ENCODE measurements at regions not wholly inside any gene's neighbourhood (a gene's known extent, or its start where the extent isn't known, plus 50 kb on each side); places are given as distances from the start of the nearest gene placed in this dataset.

GRCh38 chr2:123434546-123435395 is 590.3 kb upstream of the CNTNAP5 start:
- Mint-ChIP-seq H3K27me3 (ENCODE audit: low read depth) (no peaks in the 10 kb centered on the region), H3K27ac (no peak overlapping the region), H3K9me3 (no peaks in the 10 kb centered on the region), H3K4me1 (no peaks in the 10 kb centered on the region), H3K4me3 (no peak overlapping the region), H3K36me3 (no peaks in the 10 kb centered on the region)
- TF ChIP-seq ZNF671 (CRISPR knock-in tag; IDR thresholded peaks at IDR 0.05): no peak
- no peak for TF ChIP-seq NR1H2 (CRISPR knock-in tag; IDR thresholded peaks at IDR 0.05)
- TF ChIP-seq ZNF396 (CRISPR knock-in tag; IDR thresholded peaks at IDR 0.05; ENCODE audit: borderline replicate concordance): no peak
- TF ChIP-seq RORB (CRISPR knock-in tag; IDR thresholded peaks at IDR 0.05): no peak
- TF ChIP-seq CBFB (CRISPR knock-in tag; IDR thresholded peaks at IDR 0.05; ENCODE audit: low read depth): no peak
- no peak for TF ChIP-seq CREB1 (CRISPR knock-in tag; IDR thresholded peaks at IDR 0.05)
- no peak for TF ChIP-seq FOXP4 (CRISPR knock-in tag; IDR thresholded peaks at IDR 0.05)
- no peak for TF ChIP-seq OVOL2 (CRISPR knock-in tag; IDR thresholded peaks at IDR 0.05; ENCODE audit: borderline replicate concordance)
- no peak for TF ChIP-seq HMGXB4 (CRISPR knock-in tag; IDR thresholded peaks at IDR 0.05)
- no peak for TF ChIP-seq ZNF317 (CRISPR knock-in tag; IDR thresholded peaks at IDR 0.05; ENCODE audit: borderline replicate concordance, low read depth)
- no peak for TF ChIP-seq ZBTB21 (CRISPR knock-in tag; IDR thresholded peaks at IDR 0.05; ENCODE audit: borderline replicate concordance)
- TF ChIP-seq PRRX2 (CRISPR knock-in tag; IDR thresholded peaks at IDR 0.05): no peak
- TF ChIP-seq SOX15 (CRISPR knock-in tag; IDR thresholded peaks at IDR 0.05): no peak
- TF ChIP-seq, protein P1, sequence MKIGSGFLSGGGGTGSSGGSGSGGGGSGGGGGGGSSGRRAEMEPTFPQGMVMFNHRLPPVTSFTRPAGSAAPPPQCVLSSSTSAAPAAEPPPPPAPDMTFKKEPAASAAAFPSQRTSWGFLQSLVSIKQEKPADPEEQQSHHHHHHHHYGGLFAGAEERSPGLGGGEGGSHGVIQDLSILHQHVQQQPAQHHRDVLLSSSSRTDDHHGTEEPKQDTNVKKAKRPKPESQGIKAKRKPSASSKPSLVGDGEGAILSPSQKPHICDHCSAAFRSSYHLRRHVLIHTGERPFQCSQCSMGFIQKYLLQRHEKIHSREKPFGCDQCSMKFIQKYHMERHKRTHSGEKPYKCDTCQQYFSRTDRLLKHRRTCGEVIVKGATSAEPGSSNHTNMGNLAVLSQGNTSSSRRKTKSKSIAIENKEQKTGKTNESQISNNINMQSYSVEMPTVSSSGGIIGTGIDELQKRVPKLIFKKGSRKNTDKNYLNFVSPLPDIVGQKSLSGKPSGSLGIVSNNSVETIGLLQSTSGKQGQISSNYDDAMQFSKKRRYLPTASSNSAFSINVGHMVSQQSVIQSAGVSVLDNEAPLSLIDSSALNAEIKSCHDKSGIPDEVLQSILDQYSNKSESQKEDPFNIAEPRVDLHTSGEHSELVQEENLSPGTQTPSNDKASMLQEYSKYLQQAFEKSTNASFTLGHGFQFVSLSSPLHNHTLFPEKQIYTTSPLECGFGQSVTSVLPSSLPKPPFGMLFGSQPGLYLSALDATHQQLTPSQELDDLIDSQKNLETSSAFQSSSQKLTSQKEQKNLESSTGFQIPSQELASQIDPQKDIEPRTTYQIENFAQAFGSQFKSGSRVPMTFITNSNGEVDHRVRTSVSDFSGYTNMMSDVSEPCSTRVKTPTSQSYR (CRISPR knock-in tag; IDR thresholded peaks at IDR 0.05): no peak
- ChIA-PET CTCF (no interaction called here), POLR2A (no interaction called here)
- ATAC-seq (no peak), DNase-seq (ENCODE audit: low spot score) (no peak)

DNA sequence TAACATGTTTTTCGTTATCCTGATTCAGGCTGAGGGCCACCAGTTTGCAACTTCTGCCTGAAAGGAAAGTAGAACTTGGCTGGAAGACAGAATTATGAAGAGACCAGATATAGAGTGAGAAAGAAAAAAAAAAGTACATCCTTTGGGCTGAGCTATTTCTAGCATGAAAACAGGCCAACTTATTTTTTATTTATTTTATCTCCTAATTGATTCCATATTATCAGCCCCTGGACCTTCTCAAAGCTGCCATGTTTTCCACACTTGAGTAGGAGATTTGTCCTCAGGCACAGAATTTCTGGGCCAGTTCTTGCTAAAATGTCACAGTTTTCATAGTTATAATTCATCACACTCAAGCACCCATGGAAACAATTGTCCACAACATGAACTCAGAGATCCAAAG is 586.8 kb upstream of the CNTNAP5 start:
- TF ChIP-seq JAZF1 (CRISPR knock-in tag; IDR thresholded peaks at IDR 0.05) (no peak), ZNF416 (CRISPR knock-in tag; IDR thresholded peaks at IDR 0.05) (no peak), TCF7 (CRISPR knock-in tag; IDR thresholded peaks at IDR 0.05; ENCODE audit: low read depth) (no peak)
- TF ChIP-seq, protein P1 (CRISPR knock-in tag; IDR thresholded peaks at IDR 0.05): no peak
- DNase-seq (ENCODE audit: low spot score): no peak
- no peaks in the 10 kb centered on the region for H3K4me1 Mint-ChIP-seq
- no peak for ATAC-seq
- H3K9me3 Mint-ChIP-seq: peaks cover 15% of the 10 kb centered on the region
- no peak overlapping the region for H3K4me3 Mint-ChIP-seq
- no peaks in the 10 kb centered on the region for H3K27me3 Mint-ChIP-seq (ENCODE audit: low read depth)
- POLR2A ChIA-PET: no interaction called here
- CTCF ChIA-PET: no interaction called here
- H3K27ac Mint-ChIP-seq: no peak overlapping the region
- H3K36me3 Mint-ChIP-seq: peaks cover 1% of the 10 kb centered on the region; the same call in 1 of the 2 replicates

All from WTC11 (cell line).